ENCODE measurements at regions not wholly inside any gene's neighbourhood (a gene's known extent, or its start where the extent isn't known, plus 50 kb on each side); places are given as distances from the start of the nearest gene placed in this dataset.

DNA sequence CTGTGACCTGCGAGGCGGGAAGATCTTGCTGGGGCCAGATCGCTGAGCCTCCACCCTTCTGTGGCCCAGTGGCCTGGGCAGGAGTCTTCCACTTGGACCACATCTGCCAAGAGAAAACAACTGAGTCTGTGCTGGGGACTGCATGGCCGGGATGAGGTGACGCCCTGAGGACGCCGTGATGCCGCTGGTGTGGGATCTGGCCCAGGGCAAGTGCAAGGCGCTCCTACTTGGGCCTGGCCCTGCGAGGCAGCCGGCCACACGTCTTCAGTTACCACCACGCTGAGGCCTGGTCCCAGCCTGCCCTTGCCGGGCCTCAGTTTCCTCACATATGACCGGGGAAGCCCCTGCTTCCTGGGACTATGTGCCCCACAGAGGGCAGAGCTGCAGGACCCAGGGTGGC is 133.4 kb downstream of the SLC25A46 start:
- TF ChIP-seq, protein P1, sequence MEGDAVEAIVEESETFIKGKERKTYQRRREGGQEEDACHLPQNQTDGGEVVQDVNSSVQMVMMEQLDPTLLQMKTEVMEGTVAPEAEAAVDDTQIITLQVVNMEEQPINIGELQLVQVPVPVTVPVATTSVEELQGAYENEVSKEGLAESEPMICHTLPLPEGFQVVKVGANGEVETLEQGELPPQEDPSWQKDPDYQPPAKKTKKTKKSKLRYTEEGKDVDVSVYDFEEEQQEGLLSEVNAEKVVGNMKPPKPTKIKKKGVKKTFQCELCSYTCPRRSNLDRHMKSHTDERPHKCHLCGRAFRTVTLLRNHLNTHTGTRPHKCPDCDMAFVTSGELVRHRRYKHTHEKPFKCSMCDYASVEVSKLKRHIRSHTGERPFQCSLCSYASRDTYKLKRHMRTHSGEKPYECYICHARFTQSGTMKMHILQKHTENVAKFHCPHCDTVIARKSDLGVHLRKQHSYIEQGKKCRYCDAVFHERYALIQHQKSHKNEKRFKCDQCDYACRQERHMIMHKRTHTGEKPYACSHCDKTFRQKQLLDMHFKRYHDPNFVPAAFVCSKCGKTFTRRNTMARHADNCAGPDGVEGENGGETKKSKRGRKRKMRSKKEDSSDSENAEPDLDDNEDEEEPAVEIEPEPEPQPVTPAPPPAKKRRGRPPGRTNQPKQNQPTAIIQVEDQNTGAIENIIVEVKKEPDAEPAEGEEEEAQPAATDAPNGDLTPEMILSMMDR (conservative IDR thresholded peaks at IDR 0.05): no peak
- no peak for TF ChIP-seq ZFX (IDR thresholded peaks at IDR 0.05)

Data from C4-2B (cell line).